MM.1S (cell line): ENCODE measurements at regions not wholly inside any gene's neighbourhood (a gene's known extent, or its start where the extent isn't known, plus 50 kb on each side); places are given as distances from the start of the nearest gene placed in this dataset.

Source experiments
- DNase-seq: peaks from one replicate; pipeline ENCODE4 v3.0.0-alpha.2; 2015
- H2AFZ ChIP-seq: fragments of 300-600 bp; sonication (generic); 2 replicates; pipeline ENCODE4 v1.6.0; 2016; ENCODE audit warnings: antibody characterized with exemption, low read length
- H3F3A ChIP-seq: fragments of 300-600 bp; sonication (generic); 2 replicates; pipeline ENCODE4 v1.6.1; 2016; ENCODE audit warnings: mild to moderate bottlenecking, antibody characterized with exemption, low read length, moderate library complexity, mixed read lengths; ENCODE audit not compliant: insufficient read depth
- H3K27ac ChIP-seq: fragments of 300-600 bp; sonication (generic); 2 replicates; pipeline ENCODE4 v1.5.1; 2016; ENCODE audit warnings: mild to moderate bottlenecking, low read length
- H3K27me3 ChIP-seq: fragments of 300-600 bp; sonication (generic); replicated peaks from 2 replicates; pipeline ENCODE4 v1.6.0; 2016; ENCODE audit warnings: low read length; ENCODE audit not compliant: insufficient read depth
- H3K36me3 ChIP-seq: fragments of 300-600 bp; sonication (generic); replicated peaks from 2 replicates; pipeline ENCODE4 v1.6.1; 2016; ENCODE audit warnings: mild to moderate bottlenecking, low read length, mixed read lengths; ENCODE audit not compliant: insufficient read depth
- H3K4me1 ChIP-seq: fragments of 300-600 bp; sonication (generic); 2 replicates; pipeline ENCODE4 v1.6.1; 2016; ENCODE audit warnings: low read length, mixed read lengths
- H3K4me2 ChIP-seq: fragments of 300-600 bp; sonication (generic); 2 replicates; pipeline ENCODE4 v1.6.0; 2016; ENCODE audit warnings: low read depth, low read length
- H3K4me3 ChIP-seq: fragments of 300-600 bp; sonication (generic); 2 replicates; pipeline ENCODE4 v1.5.1; 2016; ENCODE audit warnings: low read length, mixed read lengths
- H3K79me2 ChIP-seq: fragments of 300-600 bp; sonication (generic); 2 replicates; pipeline ENCODE4 v1.6.1; 2016; ENCODE audit warnings: mixed run types, low read length, mixed read lengths
- H3K9ac ChIP-seq: fragments of 300-600 bp; sonication (generic); 2 replicates; pipeline ENCODE4 v1.6.1; 2016; ENCODE audit warnings: low read length, mixed read lengths
- H3K9me2 ChIP-seq: fragments of 300-600 bp; sonication (generic); replicated peaks from 2 replicates; pipeline ENCODE4 v1.6.1; 2016; ENCODE audit warnings: mild to moderate bottlenecking, low read length, mixed read lengths; ENCODE audit not compliant: insufficient read depth
- H3K9me3 ChIP-seq: fragments of 300-600 bp; sonication (generic); replicated peaks from 2 replicates; pipeline ENCODE4 v1.6.1; 2016; ENCODE audit warnings: mild to moderate bottlenecking, low read length, mixed read lengths; ENCODE audit not compliant: insufficient read depth
- H4K20me1 ChIP-seq: fragments of 300-600 bp; sonication (generic); 2 replicates; pipeline ENCODE4 v1.6.1; 2016; ENCODE audit warnings: mild to moderate bottlenecking, low read length, moderate library complexity, mixed read lengths; ENCODE audit not compliant: insufficient read depth
- EZH2 ChIP-seq: fragments of 300-600 bp; sonication (generic); optimal IDR thresholded peaks from 2 replicates; pipeline ENCODE3; 2017; ENCODE audit warnings: low read depth, mild to moderate bottlenecking, antibody characterized with exemption, low read length, mixed read lengths
- EZH2phosphoT487 ChIP-seq: fragments of 300-600 bp; sonication (generic); IDR thresholded peaks from 2 replicates; pipeline ENCODE4 v1.6.1; 2018; ENCODE audit warnings: antibody characterized with exemption, low read length
- TF ChIP-seq, protein P1 (sequence below): fragments of 300-600 bp; sonication (generic); IDR thresholded peaks from 2 replicates; pipeline ENCODE4 v1.5.1; 2016; ENCODE audit warnings: antibody characterized with exemption, low read length, mixed read lengths

DNA sequence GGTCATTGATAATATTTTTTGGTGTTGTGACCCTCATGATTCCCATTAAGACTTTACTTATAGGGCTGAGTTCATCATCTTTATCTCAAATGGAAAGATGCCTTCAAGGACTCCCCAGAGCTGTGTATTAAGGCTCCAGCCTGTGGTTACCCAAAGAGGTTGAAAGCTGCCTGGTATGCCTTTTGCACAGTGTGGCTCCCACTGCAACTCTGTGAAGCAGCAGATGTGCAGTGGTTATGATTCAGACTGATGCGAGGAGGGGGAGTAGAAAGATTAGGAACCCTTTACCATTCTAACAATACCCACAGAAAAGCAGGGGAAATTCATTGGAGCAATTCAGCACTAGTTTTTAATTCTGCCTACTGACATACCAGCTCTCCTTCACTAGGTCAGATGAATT is 560.0 kb downstream of the INSC start:
- Histone ChIP-seq H2AFZ (no peak overlapping the region), H3K9me2 (no peaks in the 10 kb centered on the region), H4K20me1 (no peaks in the 10 kb centered on the region), H3K27me3 (no peaks in the 10 kb centered on the region), H3K9ac (no peak overlapping the region), H3K4me1 (no peaks in the 10 kb centered on the region), H3K79me2 (no peaks in the 10 kb centered on the region), H3K4me2 (no peak overlapping the region), H3K9me3 (no peaks in the 10 kb centered on the region), H3K36me3 (no peaks in the 10 kb centered on the region), H3F3A (no peaks in the 10 kb centered on the region), H3K4me3 (no peak overlapping the region), H3K27ac (no peak overlapping the region)
- no peak for DNase-seq
- no peak for TF ChIP-seq EZH2
- TF ChIP-seq, protein P1, sequence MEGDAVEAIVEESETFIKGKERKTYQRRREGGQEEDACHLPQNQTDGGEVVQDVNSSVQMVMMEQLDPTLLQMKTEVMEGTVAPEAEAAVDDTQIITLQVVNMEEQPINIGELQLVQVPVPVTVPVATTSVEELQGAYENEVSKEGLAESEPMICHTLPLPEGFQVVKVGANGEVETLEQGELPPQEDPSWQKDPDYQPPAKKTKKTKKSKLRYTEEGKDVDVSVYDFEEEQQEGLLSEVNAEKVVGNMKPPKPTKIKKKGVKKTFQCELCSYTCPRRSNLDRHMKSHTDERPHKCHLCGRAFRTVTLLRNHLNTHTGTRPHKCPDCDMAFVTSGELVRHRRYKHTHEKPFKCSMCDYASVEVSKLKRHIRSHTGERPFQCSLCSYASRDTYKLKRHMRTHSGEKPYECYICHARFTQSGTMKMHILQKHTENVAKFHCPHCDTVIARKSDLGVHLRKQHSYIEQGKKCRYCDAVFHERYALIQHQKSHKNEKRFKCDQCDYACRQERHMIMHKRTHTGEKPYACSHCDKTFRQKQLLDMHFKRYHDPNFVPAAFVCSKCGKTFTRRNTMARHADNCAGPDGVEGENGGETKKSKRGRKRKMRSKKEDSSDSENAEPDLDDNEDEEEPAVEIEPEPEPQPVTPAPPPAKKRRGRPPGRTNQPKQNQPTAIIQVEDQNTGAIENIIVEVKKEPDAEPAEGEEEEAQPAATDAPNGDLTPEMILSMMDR, result no peak
- no peak for TF ChIP-seq EZH2phosphoT487

DNA sequence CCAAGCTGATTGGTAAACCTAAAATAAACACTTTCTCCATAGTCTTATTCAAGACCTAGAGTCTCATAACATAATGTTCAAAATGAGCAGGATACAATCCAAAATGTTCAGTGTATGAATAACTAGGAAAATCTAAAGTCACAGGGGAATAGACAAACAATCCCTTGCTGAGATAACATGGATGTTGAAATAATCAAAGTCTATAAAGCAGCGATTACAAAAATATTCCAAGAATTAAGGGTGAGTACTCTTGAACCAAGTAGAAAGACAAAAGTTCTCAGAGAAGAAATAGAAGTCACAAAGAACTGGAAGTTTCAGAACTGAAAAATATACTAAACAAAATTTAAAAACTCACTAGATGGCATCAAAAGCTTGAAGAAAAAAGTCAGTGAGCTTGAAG is 561.0 kb downstream of the INSC start:
- Histone ChIP-seq H3K36me3 (no peaks in the 10 kb centered on the region), H3K4me3 (no peak overlapping the region), H3K79me2 (no peaks in the 10 kb centered on the region), H3K9me2 (no peaks in the 10 kb centered on the region), H3K27me3 (no peaks in the 10 kb centered on the region), H3K4me1 (no peaks in the 10 kb centered on the region), H3F3A (no peaks in the 10 kb centered on the region), H3K27ac (no peak overlapping the region), H4K20me1 (no peaks in the 10 kb centered on the region), H3K4me2 (no peak overlapping the region), H3K9me3 (no peaks in the 10 kb centered on the region), H2AFZ (no peak overlapping the region), H3K9ac (no peak overlapping the region)
- no peak for DNase-seq
- no peak for TF ChIP-seq EZH2
- TF ChIP-seq, protein P1, result no peak
- no peak for TF ChIP-seq EZH2phosphoT487

DNA sequence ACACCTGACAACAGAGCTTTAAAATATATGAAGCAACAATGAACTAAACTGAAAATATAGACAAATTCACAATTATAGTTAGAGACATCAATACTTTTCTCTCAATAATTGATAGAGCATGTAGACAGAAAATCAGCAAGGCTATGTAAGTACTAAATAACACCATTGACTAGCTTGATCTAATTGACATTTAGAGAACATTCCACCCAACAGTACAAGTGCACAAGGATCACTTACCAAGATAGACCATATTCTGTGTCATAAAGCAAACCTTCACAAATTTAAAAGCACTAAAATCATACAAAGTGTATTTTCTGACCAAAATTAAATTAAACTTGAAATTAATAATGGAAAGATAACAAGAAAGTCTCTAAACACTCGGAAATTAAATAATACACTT is 562.5 kb downstream of the INSC start:
- H3K4me2 ChIP-seq, result no peak overlapping the region
- TF ChIP-seq EZH2, result no peak
- no peak for TF ChIP-seq EZH2phosphoT487
- TF ChIP-seq, protein P1, result no peak
- H3K4me3 ChIP-seq, result no peak overlapping the region
- H3F3A ChIP-seq, result no peaks in the 10 kb centered on the region
- no peaks in the 10 kb centered on the region for H3K79me2 ChIP-seq
- H3K27ac ChIP-seq, result no peak overlapping the region
- no peak overlapping the region for H3K9ac ChIP-seq
- no peaks in the 10 kb centered on the region for H3K36me3 ChIP-seq
- H3K4me1 ChIP-seq, result no peaks in the 10 kb centered on the region
- H4K20me1 ChIP-seq, result no peaks in the 10 kb centered on the region
- no peak for DNase-seq
- H2AFZ ChIP-seq, result no peak overlapping the region
- H3K9me3 ChIP-seq, result no peaks in the 10 kb centered on the region
- no peaks in the 10 kb centered on the region for H3K27me3 ChIP-seq
- no peaks in the 10 kb centered on the region for H3K9me2 ChIP-seq

DNA sequence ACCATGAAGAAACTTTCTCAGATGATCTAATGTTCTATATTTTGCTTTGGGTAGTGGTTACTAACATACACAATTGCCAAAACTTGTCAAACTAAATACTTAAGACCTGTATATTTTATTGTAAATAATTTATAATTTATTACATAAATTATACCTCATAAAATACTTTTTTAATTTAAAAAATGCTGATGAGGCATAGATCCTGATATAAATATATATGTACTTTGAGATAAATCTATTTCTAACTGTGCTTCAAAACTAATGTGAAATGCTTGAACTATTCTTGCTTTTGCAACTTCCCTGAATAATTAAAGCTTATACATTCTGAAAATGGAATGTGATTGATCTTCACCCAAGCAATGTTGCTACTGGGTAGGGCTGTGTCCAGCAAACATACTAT is 568.8 kb downstream of the INSC start:
- no peak for DNase-seq
- Histone ChIP-seq H3K4me2 (no peak overlapping the region), H3F3A (no peaks in the 10 kb centered on the region), H3K79me2 (no peaks in the 10 kb centered on the region), H3K4me3 (no peak overlapping the region), H3K27ac (no peak overlapping the region), H4K20me1 (no peaks in the 10 kb centered on the region), H3K9me2 (no peaks in the 10 kb centered on the region), H3K36me3 (no peaks in the 10 kb centered on the region), H3K9me3 (no peaks in the 10 kb centered on the region), H2AFZ (no peak overlapping the region), H3K9ac (no peak overlapping the region), H3K4me1 (no peaks in the 10 kb centered on the region), H3K27me3 (no peaks in the 10 kb centered on the region)
- TF ChIP-seq EZH2, result no peak
- TF ChIP-seq EZH2phosphoT487, result no peak
- TF ChIP-seq, protein P1, result no peak
